CD14-positive monocyte (primary cell): ENCODE measurements at regions not wholly inside any gene's neighbourhood (a gene's known extent, or its start where the extent isn't known, plus 50 kb on each side); places are given as distances from the start of the nearest gene placed in this dataset.
"Not testable (repeated sequence)": the region's sequence is repeated elsewhere in the genome, so short reads cannot be mapped to it uniquely, and the experiment has no call there.

Experiments used
- DNase-seq, 3 donors: peaks; one replicate each; pipeline ENCODE4 v3.0.0-alpha.2; 2011 to 2022
- H2AFZ ChIP-seq: 2 replicates; pipeline ENCODE4 v1.6.0; 2012; ENCODE audit warnings: mild to moderate bottlenecking, low read depth, low read length, inconsistent platforms; ENCODE audit not compliant: insufficient read depth, poor library complexity, severe bottlenecking
- H3K27ac ChIP-seq, 2 donors: 1 replicate in 1 of 2; 2 replicates in 1 of 2; pipeline ENCODE4 v1.5.1; 2012 to 2013; ENCODE audit warnings: low read length in 2 of 2, control low read depth in 1 of 2, inconsistent platforms in 1 of 2, low read depth in 1 of 2, mild to moderate bottlenecking in 1 of 2
- H3K27me3 ChIP-seq, 2 donors: one replicate each; pipeline versions ENCODE4 v1.6.0 to v1.6.1; 2011 to 2013; ENCODE audit warnings: low read length in 2 of 2; ENCODE audit not compliant: control insufficient read depth in 2 of 2, insufficient read depth in 2 of 2
- H3K36me3 ChIP-seq, 2 donors: replicated peaks in 1 of 2; 1 replicate in 1 of 2; 2 replicates in 1 of 2; pipeline versions ENCODE4 v1.5.1 to v1.6.1; 2012 to 2013; ENCODE audit warnings: low read length in 2 of 2, control low read depth in 1 of 2, inconsistent platforms in 1 of 2, mild to moderate bottlenecking in 1 of 2; ENCODE audit not compliant: insufficient read depth in 2 of 2, control insufficient read depth in 1 of 2
- H3K4me1 ChIP-seq, 2 donors: 1 replicate in 1 of 2; 2 replicates in 1 of 2; pipeline versions ENCODE4 v1.5.1 to v1.6.1; 2012 to 2013; ENCODE audit warnings: low read length in 2 of 2, control low read depth in 1 of 2, inconsistent platforms in 1 of 2, mild to moderate bottlenecking in 1 of 2, moderate library complexity in 1 of 2; ENCODE audit not compliant: insufficient read depth in 2 of 2, control insufficient read depth in 1 of 2
- H3K4me2 ChIP-seq: replicated peaks from 2 replicates; pipeline ENCODE3; 2012; ENCODE audit warnings: low read length, moderate library complexity, mild to moderate bottlenecking; ENCODE audit not compliant: poor library complexity, severe bottlenecking; ENCODE audit errors: extremely low read depth
- H3K4me3 ChIP-seq, 3 experiments: fragments of 200-600 bp in 1 of 3; sonication (generic) in 1 of 3; replicated peaks in 1 of 3; 1 replicate in 2 of 3; 2 replicates in 1 of 3; pipeline ENCODE4 v1.5.1; 2011 to 2013; ENCODE audit warnings: low read length in 3 of 3, mild to moderate bottlenecking in 3 of 3, control low read depth in 2 of 3, low read depth in 2 of 3, inconsistent platforms in 1 of 3, moderate library complexity in 1 of 3
- H3K79me2 ChIP-seq: 2 replicates; pipeline ENCODE4 v1.6.0; 2012; ENCODE audit warnings: mild to moderate bottlenecking, control low read depth, inconsistent platforms, low read length, moderate library complexity; ENCODE audit not compliant: insufficient read depth
- H3K9ac ChIP-seq: 2 replicates; pipeline ENCODE4 v1.6.0; 2017; ENCODE audit warnings: low read length, mild to moderate bottlenecking; ENCODE audit not compliant: insufficient read depth, poor library complexity, severe bottlenecking
- H3K9me3 ChIP-seq, 2 donors: replicated peaks in 1 of 2; 1 replicate in 1 of 2; 2 replicates in 1 of 2; pipeline versions ENCODE4 v1.5.1 to v1.6.1; 2012 to 2013; ENCODE audit warnings: low read length in 2 of 2, control low read depth in 1 of 2; ENCODE audit not compliant: control insufficient read depth in 1 of 2, insufficient read depth in 1 of 2
- H4K20me1 ChIP-seq: 2 replicates; pipeline ENCODE4 v1.6.0; 2012; ENCODE audit warnings: mild to moderate bottlenecking, low read length, control low read depth, moderate library complexity; ENCODE audit not compliant: insufficient read depth
- H3K27ac Mint-ChIP-seq, 7 donors: one replicate each; pipeline ENCODE4 v1.8.0; 2020; ENCODE audit warnings: mild to moderate bottlenecking in 7 of 7, mixed read lengths in 7 of 7, moderate library complexity in 6 of 7, inconsistent platforms in 2 of 7
- H3K27me3 Mint-ChIP-seq, 3 donors: one replicate each; pipeline ENCODE4 v1.8.0; 2021 to 2022; ENCODE audit warnings: low read depth in 3 of 3, mild to moderate bottlenecking in 3 of 3, mixed read lengths in 3 of 3, moderate library complexity in 3 of 3, inconsistent platforms in 1 of 3
- H3K36me3 Mint-ChIP-seq, 2 donors: one replicate each; pipeline ENCODE4 v1.8.0; 2020; ENCODE audit warnings: mixed read lengths in 2 of 2, inconsistent platforms in 1 of 2, mild to moderate bottlenecking in 1 of 2
- H3K4me1 Mint-ChIP-seq: one replicate; pipeline ENCODE4 v1.8.0; 2020; ENCODE audit warnings: mild to moderate bottlenecking, mixed read lengths
- H3K4me3 Mint-ChIP-seq, 2 donors: one replicate each; pipeline ENCODE4 v1.8.0; 2020; ENCODE audit warnings: mild to moderate bottlenecking in 2 of 2, mixed read lengths in 2 of 2, moderate library complexity in 1 of 2
- H3K9me3 Mint-ChIP-seq, 7 donors: one replicate each; pipeline ENCODE4 v1.8.0; 2020 to 2022; ENCODE audit warnings: mixed read lengths in 7 of 7, mild to moderate bottlenecking in 6 of 7, moderate library complexity in 6 of 7, inconsistent platforms in 2 of 7
- WGBS: methylation state at CpG from one replicate; pipeline ENCODE4 v1.1.5; 2013; ENCODE audit warnings: missing lambda C conversion rate; ENCODE audit not compliant: insufficient coverage; 5-methylcytosine and 5-hydroxymethylcytosine counted together
- intact Hi-C, 2 donors: fragments of 100-400 bp; cut with micrococcal nuclease; formaldehyde crosslinking; loops; one replicate each; pipeline versions ENCODE4 v1.15.0 to v1.15.1; 2023
- TF ChIP-seq, protein P1 (sequence below): fragments of 200-600 bp; IDR thresholded peaks from one replicate; pipeline ENCODE4 v1.8.0; 2022; ENCODE audit warnings: antibody characterized with exemption, mild to moderate bottlenecking

DNA sequence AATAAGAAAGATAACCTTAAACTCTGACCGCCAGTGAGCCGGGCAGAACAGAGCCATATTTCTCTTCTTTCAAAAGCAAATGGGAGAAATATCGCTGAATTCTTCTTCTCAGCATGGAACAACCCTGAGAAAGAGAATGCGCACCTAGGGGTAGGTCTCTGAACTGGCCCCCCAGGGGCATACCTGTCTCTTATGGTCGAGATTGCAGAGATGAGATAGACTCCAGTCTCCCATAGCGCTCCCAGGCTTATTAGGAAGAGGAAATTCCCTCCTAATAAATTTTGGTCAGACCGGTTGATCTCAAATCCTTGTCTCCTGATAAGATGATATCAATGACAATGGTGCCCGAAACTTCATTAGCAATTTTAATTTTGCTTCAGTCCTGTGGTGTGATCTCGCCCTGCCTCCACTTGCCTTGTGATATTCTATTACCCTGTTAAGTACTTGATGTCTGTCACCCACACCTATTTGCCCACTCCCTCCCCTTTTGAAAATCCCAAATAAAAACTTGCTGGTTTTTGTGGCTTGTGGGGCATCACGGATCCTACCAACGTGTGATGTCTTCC is 64.8 kb upstream of the SRD5A3 start:
- intact Hi-C loops, H3K4me3 Mint-ChIP-seq, H3K9ac ChIP-seq, H3K36me3 Mint-ChIP-seq, H3K27ac ChIP-seq, H3K4me1 Mint-ChIP-seq, DNase-seq, H3K27me3 Mint-ChIP-seq, H3K79me2 ChIP-seq, H3K27me3 ChIP-seq, H2AFZ ChIP-seq, H3K27ac Mint-ChIP-seq, H3K4me3 ChIP-seq, H3K4me1 ChIP-seq, H4K20me1 ChIP-seq, H3K4me2 ChIP-seq, H3K36me3 ChIP-seq: not testable (repeated sequence)
- WGBS: 100% methylated on average over 2 of the region's 11 CpGs
- H3K9me3 ChIP-seq: peaks cover 20 to 22% of the 10 kb centered on the region in 2 donors
- H3K9me3 Mint-ChIP-seq: peaks cover 22 to 36% (median 31%) of the 10 kb centered on the region in 7 donors

DNA sequence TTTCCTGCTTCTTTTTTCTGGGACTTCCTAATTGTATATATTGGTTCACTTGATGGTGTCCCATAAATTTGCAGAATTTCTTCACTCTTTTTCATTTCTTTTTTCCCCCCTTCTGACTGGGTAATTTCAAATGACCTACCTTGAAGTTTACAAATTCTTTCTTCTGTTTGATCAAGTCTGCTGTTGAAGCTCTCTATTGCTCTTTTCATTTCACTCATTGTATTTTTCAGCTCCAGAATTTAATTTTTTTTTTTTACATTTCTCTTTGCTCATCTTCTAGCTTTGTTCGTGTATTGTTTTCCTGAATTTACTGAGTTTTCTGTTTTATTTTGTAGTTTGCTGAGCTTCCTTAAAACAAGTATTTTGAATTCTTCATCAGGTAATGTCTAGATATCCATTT is 61.7 kb upstream of the SRD5A3 start:
- H3K79me2 ChIP-seq: no peaks in the 10 kb centered on the region
- no peak overlapping the region for H3K9ac ChIP-seq
- H3K9me3 ChIP-seq: peaks cover 20 to 25% of the 10 kb centered on the region in 2 donors
- WGBS: no CpG with 5 or more reads among the region's 1 CpG
- TF ChIP-seq, protein P1, sequence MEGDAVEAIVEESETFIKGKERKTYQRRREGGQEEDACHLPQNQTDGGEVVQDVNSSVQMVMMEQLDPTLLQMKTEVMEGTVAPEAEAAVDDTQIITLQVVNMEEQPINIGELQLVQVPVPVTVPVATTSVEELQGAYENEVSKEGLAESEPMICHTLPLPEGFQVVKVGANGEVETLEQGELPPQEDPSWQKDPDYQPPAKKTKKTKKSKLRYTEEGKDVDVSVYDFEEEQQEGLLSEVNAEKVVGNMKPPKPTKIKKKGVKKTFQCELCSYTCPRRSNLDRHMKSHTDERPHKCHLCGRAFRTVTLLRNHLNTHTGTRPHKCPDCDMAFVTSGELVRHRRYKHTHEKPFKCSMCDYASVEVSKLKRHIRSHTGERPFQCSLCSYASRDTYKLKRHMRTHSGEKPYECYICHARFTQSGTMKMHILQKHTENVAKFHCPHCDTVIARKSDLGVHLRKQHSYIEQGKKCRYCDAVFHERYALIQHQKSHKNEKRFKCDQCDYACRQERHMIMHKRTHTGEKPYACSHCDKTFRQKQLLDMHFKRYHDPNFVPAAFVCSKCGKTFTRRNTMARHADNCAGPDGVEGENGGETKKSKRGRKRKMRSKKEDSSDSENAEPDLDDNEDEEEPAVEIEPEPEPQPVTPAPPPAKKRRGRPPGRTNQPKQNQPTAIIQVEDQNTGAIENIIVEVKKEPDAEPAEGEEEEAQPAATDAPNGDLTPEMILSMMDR: no peak
- H2AFZ ChIP-seq: no peak overlapping the region
- no peaks in the 10 kb centered on the region for H3K4me1 Mint-ChIP-seq
- DNase-seq: no peak
- H3K9me3 Mint-ChIP-seq: peaks cover 22 to 34% (median 29%) of the 10 kb centered on the region in 7 donors
- H3K36me3 ChIP-seq: no peaks in the 10 kb centered on the region
- no peaks in the 10 kb centered on the region for H3K4me1 ChIP-seq
- H3K4me3 ChIP-seq: no peak overlapping the region
- intact Hi-C loops: no loop called here
- H3K4me2 ChIP-seq: no peak overlapping the region
- H3K27ac ChIP-seq: no peak overlapping the region
- no peak overlapping the region for H3K27ac Mint-ChIP-seq
- no peaks in the 10 kb centered on the region for H4K20me1 ChIP-seq
- H3K36me3 Mint-ChIP-seq: no peaks in the 10 kb centered on the region
- H3K4me3 Mint-ChIP-seq: no peak overlapping the region
- no peaks in the 10 kb centered on the region for H3K27me3 ChIP-seq
- peaks cover 2 to 3% (median 2%) of the 10 kb centered on the region in 3 donors for H3K27me3 Mint-ChIP-seq
